Ovary (tissue), 7 donors: ENCODE measurements at regions not wholly inside any gene's neighbourhood (a gene's known extent, or its start where the extent isn't known, plus 50 kb on each side); places are given as distances from the start of the nearest gene placed in this dataset.

Experiments
- DNase-seq, 5 donors: peaks; one replicate each; pipeline ENCODE4 v3.0.0-alpha.2; 2019 to 2020
- H3K27ac ChIP-seq, 2 donors: fragments of 200-600 bp; one replicate each; pipeline versions ENCODE4 v1.5.1 to v1.8.0; 2019 to 2022
- H3K27me3 ChIP-seq: fragments of 200-600 bp; one replicate; pipeline ENCODE4 v1.8.0; 2022
- H3K36me3 ChIP-seq: fragments of 200-600 bp; sonication (generic); one replicate; pipeline ENCODE4 v1.5.1; 2019
- H3K4me1 ChIP-seq: one replicate; pipeline ENCODE4 v1.8.1; 2013; ENCODE audit warnings: mild to moderate bottlenecking, moderate library complexity; ENCODE audit not compliant: insufficient read depth
- H3K4me3 ChIP-seq: fragments of 200-600 bp; sonication (generic); one replicate; pipeline ENCODE4 v1.5.1; 2017
- H3K9me3 ChIP-seq, 2 donors: fragments of 200-600 bp in 1 of 2; sonication (generic) in 1 of 2; one replicate each; pipeline versions ENCODE4 v1.5.1 to v1.8.1; 2013 to 2019; ENCODE audit warnings: mild to moderate bottlenecking in 1 of 2, moderate library complexity in 1 of 2
- EP300 ChIP-seq: sonication (generic); formaldehyde crosslinking; IDR thresholded peaks from one replicate; pipeline ENCODE4 v1.6.1; 2017; ENCODE audit warnings: antibody characterized with exemption
- POLR2A ChIP-seq: fragments of 450-650 bp; IDR thresholded peaks from one replicate; pipeline ENCODE4 v1.6.1; 2017; ENCODE audit warnings: antibody characterized with exemption, mild to moderate bottlenecking, moderate library complexity
- WGBS, 3 donors: extraction: QIAGEN DNeasy Blood & Tissue Kit in 1 of 3; methylation state at CpG; one replicate each; pipeline versions ENCODE4 v1.1.5 to v1.1.7; 2013 to 2017; 5-methylcytosine and 5-hydroxymethylcytosine counted together
- intact Hi-C, 4 donors: fragments of 100-400 bp; cut with DNase I; formaldehyde crosslinking; loops; one replicate each; pipeline versions ENCODE4 v1.11.0 to v1.15.1; 2022 to 2023
- TF ChIP-seq, protein P1 (sequence below), 3 donors: fragments of 450-650 bp in 2 of 3; fragments of 200-600 bp in 1 of 3; IDR thresholded peaks; one replicate each; pipeline versions ENCODE4 v1.5.1 to v1.8.0; 2016 to 2022; ENCODE audit warnings: antibody characterized with exemption in 3 of 3, mild to moderate bottlenecking in 1 of 3
- donor health status: DM: no; HTN: no; CAD: no; lungs with moderate emphysema.
- donor health status: DM: no; HTN: no; CAD: no.
- donor health status: Bipolar disorder and iron deficiency.
- donor health status: DM: no; HTN: no; CAD: no.
- donor health status: DM: yes; HTN: yes; CAD: no.

DNA sequence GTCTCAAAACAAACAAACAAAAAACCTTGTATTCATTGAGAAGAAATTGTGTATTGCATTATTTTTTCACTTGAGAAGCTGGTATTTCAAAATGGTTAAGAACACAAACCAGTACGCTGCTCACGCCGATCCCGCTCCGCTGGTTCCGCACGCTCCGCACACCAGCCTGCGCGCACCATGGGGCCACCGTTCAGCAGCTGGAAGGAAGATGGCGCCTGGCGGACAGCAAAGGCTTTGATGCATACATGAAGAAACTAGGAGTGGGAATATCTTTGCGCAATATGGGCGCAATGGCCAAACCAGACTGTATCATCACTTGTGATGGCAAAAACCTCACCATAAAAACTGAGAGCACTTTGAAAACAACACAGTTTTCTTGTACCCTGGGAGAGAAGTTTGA lies 75.7 kb downstream of the RBM43 start:
- TF ChIP-seq, protein P1, sequence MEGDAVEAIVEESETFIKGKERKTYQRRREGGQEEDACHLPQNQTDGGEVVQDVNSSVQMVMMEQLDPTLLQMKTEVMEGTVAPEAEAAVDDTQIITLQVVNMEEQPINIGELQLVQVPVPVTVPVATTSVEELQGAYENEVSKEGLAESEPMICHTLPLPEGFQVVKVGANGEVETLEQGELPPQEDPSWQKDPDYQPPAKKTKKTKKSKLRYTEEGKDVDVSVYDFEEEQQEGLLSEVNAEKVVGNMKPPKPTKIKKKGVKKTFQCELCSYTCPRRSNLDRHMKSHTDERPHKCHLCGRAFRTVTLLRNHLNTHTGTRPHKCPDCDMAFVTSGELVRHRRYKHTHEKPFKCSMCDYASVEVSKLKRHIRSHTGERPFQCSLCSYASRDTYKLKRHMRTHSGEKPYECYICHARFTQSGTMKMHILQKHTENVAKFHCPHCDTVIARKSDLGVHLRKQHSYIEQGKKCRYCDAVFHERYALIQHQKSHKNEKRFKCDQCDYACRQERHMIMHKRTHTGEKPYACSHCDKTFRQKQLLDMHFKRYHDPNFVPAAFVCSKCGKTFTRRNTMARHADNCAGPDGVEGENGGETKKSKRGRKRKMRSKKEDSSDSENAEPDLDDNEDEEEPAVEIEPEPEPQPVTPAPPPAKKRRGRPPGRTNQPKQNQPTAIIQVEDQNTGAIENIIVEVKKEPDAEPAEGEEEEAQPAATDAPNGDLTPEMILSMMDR (IDR thresholded peaks at IDR 0.05): no peak
- no peak for TF ChIP-seq POLR2A
- TF ChIP-seq EP300: no peak
- WGBS, 3 donors: 98 to 99% (median 99%) methylated on average over 15 of the region's 15 CpGs
- Histone ChIP-seq H3K27me3 (no peaks in the 10 kb centered on the region), H3K4me3 (no peak overlapping the region), H3K27ac (no peak overlapping the region), H3K36me3 (no peaks in the 10 kb centered on the region), H3K9me3 (no peaks in the 10 kb centered on the region), H3K4me1 (no peaks in the 10 kb centered on the region)
- DNase-seq: no peak
- intact Hi-C loops: no loop called here

- Histone ChIP-seq H3K4me1 (no peaks in the 10 kb centered on the region), H3K4me3 (no peak overlapping the region), H3K9me3 (no peaks in the 10 kb centered on the region), H3K36me3 (no peaks in the 10 kb centered on the region), H3K27ac (no peak overlapping the region), H3K27me3 (no peaks in the 10 kb centered on the region)
- TF ChIP-seq, protein P1 (IDR thresholded peaks at IDR 0.05): no peak
- TF ChIP-seq POLR2A: no peak
- no peak for TF ChIP-seq EP300
- intact Hi-C loops: no loop called here
- DNase-seq: no peak
- WGBS, 3 donors: 68 to 70% (median 68%) methylated on average over 7 of the region's 7 CpGs
These were observed 78.5 kb downstream of the RBM43 start for GRCh38 chr2:151182899-151183809.

DNA sequence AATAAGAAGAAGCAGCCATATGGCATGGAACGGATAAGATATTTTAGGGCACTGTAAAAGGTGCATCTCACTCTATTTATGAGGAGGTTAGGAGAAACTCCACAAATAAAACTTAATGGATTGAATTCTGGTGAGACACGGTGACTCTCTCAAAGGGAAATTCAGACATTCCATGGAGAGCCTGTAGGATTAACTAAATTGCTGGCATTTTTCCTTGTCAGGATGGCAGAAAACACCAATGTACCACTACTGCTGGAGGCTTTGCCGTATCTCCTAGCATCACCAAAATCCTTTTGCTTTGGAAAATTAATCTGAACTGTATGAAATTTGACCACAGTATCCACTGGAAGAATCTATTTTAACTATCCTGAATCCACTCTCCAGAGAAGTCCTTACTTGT lies 79.3 kb downstream of the RBM43 start:
- intact Hi-C loops: no loop called here
- WGBS, 3 donors: 82 to 92% (median 91%) methylated on average over 3 of the region's 3 CpGs
- Histone ChIP-seq H3K27me3 (no peaks in the 10 kb centered on the region), H3K4me3 (no peak overlapping the region), H3K27ac (no peak overlapping the region), H3K4me1 (no peaks in the 10 kb centered on the region), H3K9me3 (no peaks in the 10 kb centered on the region), H3K36me3 (no peaks in the 10 kb centered on the region)
- no peak for DNase-seq
- TF ChIP-seq EP300 (no peak), POLR2A (no peak)
- TF ChIP-seq, protein P1 (IDR thresholded peaks at IDR 0.05): no peak

GRCh38 chr2:151181524-151181923 lies 80.1 kb downstream of the RBM43 start:
- no peaks in the 10 kb centered on the region for H3K4me1 ChIP-seq
- WGBS, 3 donors: 46 to 58% (median 55%) methylated on average over 6 of the region's 6 CpGs
- H3K27ac ChIP-seq: no peak overlapping the region
- H3K9me3 ChIP-seq: no peaks in the 10 kb centered on the region
- H3K27me3 ChIP-seq: no peaks in the 10 kb centered on the region
- TF ChIP-seq, protein P1 (IDR thresholded peaks at IDR 0.05): no peak
- TF ChIP-seq EP300: no peak
- TF ChIP-seq POLR2A: no peak
- intact Hi-C loops: no loop called here
- no peaks in the 10 kb centered on the region for H3K36me3 ChIP-seq
- DNase-seq: no peak
- no peak overlapping the region for H3K4me3 ChIP-seq
